GM20000 (cell line): ENCODE measurements at regions not wholly inside any gene's neighbourhood (a gene's known extent, or its start where the extent isn't known, plus 50 kb on each side); places are given as distances from the start of the nearest gene placed in this dataset.

Experiments
- DNase-seq: peaks from one replicate; pipeline ENCODE4 v3.0.0; 2012; ENCODE audit warnings: low spot score
- CTCF ChIP-seq: IDR thresholded peaks from 2 replicates; pipeline ENCODE4 v1.5.1; 2012; ENCODE audit warnings: mild to moderate bottlenecking, control low read depth; ENCODE audit errors: extremely low read depth, missing control alignments

GRCh38 chr2:8219096-8219495 lies 462.8 kb upstream of the ID2 start:
- no peak for DNase-seq
- TF ChIP-seq CTCF: no peak

- no peak for DNase-seq
- no peak for TF ChIP-seq CTCF
Observed at GRCh38 chr2:8219631-8220355, 462.1 kb upstream of the ID2 start.

- DNase-seq: no peak
- TF ChIP-seq CTCF: no peak
Observed at GRCh38 chr2:8222979-8223694, 458.7 kb upstream of the ID2 start.

- no peak for TF ChIP-seq CTCF
- DNase-seq: no peak
Observed at GRCh38 chr2:8223695-8224346, 458.0 kb upstream of the ID2 start.

GRCh38 chr2:8224347-8225190 lies 457.3 kb upstream of the ID2 start:
- no peak for TF ChIP-seq CTCF
- no peak for DNase-seq

GRCh38 chr2:8225266-8225665 lies 456.6 kb upstream of the ID2 start:
- DNase-seq: no peak
- no peak for TF ChIP-seq CTCF
